MM.1S (cell line): ENCODE measurements at regions not wholly inside any gene's neighbourhood (a gene's known extent, or its start where the extent isn't known, plus 50 kb on each side); places are given as distances from the start of the nearest gene placed in this dataset.

ENCODE experiments used
- EZH2 ChIP-seq: fragments of 300-600 bp; sonication (generic); optimal IDR thresholded peaks from 2 replicates; pipeline ENCODE3; 2017; ENCODE audit warnings: low read depth, mild to moderate bottlenecking, antibody characterized with exemption, low read length, mixed read lengths
- TF ChIP-seq, protein P1 (sequence below): fragments of 300-600 bp; sonication (generic); IDR thresholded peaks from 2 replicates; pipeline ENCODE4 v1.5.1; 2016; ENCODE audit warnings: antibody characterized with exemption, low read length, mixed read lengths

DNA sequence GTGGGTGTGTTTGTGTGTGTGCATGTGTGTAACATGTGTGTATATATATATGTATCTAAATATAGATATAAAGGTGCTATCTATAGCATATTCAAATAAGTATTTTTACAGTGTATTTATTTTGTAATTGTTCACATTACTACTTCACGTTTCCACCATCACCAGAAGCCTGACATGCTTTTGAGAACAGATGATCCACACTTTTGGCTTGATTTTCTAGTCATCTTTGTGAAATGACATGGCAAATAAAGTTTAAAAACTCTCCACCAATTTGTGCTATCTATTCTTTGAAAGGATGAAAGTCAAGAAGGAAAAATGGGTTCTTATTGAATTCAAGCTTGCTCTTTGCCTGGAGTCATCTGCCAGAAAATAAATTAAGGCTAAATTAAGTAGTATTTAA is 294.0 kb upstream of the AKR1E2 start:
- TF ChIP-seq, protein P1, sequence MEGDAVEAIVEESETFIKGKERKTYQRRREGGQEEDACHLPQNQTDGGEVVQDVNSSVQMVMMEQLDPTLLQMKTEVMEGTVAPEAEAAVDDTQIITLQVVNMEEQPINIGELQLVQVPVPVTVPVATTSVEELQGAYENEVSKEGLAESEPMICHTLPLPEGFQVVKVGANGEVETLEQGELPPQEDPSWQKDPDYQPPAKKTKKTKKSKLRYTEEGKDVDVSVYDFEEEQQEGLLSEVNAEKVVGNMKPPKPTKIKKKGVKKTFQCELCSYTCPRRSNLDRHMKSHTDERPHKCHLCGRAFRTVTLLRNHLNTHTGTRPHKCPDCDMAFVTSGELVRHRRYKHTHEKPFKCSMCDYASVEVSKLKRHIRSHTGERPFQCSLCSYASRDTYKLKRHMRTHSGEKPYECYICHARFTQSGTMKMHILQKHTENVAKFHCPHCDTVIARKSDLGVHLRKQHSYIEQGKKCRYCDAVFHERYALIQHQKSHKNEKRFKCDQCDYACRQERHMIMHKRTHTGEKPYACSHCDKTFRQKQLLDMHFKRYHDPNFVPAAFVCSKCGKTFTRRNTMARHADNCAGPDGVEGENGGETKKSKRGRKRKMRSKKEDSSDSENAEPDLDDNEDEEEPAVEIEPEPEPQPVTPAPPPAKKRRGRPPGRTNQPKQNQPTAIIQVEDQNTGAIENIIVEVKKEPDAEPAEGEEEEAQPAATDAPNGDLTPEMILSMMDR: no peak
- no peak for TF ChIP-seq EZH2
